ENCODE measurements at regions not wholly inside any gene's neighbourhood (a gene's known extent, or its start where the extent isn't known, plus 50 kb on each side); places are given as distances from the start of the nearest gene placed in this dataset.
"Not testable (repeated sequence)": the region's sequence is repeated elsewhere in the genome, so short reads cannot be mapped to it uniquely, and the experiment has no call there.

DNA sequence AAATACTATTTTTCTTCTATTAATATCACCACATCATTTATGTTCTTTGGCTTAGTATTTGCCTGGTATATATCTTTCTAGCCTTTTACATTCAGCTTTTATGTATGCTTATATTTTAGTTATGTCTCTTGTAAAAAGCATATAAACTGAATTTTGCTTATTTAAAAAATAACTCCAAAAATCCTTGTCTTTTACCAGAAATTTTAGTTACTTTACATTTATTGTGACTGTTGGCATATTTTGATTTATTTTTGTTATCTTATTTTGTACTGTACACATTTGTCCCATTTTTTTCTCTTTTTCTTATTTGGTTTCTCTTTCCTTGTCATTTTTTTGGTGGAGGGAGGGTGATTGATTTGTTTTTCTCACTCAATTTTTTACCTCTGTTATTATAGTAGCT is 169.6 kb downstream of the UACA start:
- Histone ChIP-seq H3K36me3 (ENCODE audit: control insufficient read depth, insufficient read depth, low read length) (no peaks in the 10 kb centered on the region), H3K4me3 (ENCODE audit: low read depth, low read length) (no peak overlapping the region), H3K27me3 (ENCODE audit: control insufficient read depth, insufficient read depth, low read length) (no peaks in the 10 kb centered on the region)
- no peak for DNase-seq (ENCODE audit: low read depth)
- no peak for TF ChIP-seq CTCF (IDR thresholded peaks at IDR 0.05; ENCODE audit: insufficient read depth, low read length, poor library complexity, severe bottlenecking)

GRCh38 chr15:70589728-70590127 is 173.6 kb downstream of the UACA start:
- no peaks in the 10 kb centered on the region for H3K36me3 ChIP-seq (ENCODE audit: control insufficient read depth, insufficient read depth, low read length)
- TF ChIP-seq CTCF (IDR thresholded peaks at IDR 0.05; ENCODE audit: insufficient read depth, low read length, poor library complexity, severe bottlenecking), result no peak
- H3K27me3 ChIP-seq (ENCODE audit: control insufficient read depth, insufficient read depth, low read length), result no peaks in the 10 kb centered on the region
- no peak overlapping the region for H3K4me3 ChIP-seq (ENCODE audit: low read depth, low read length)
- DNase-seq (ENCODE audit: low read depth), result no peak

- Histone ChIP-seq H3K36me3 (ENCODE audit: control insufficient read depth, insufficient read depth, low read length) (no peaks in the 10 kb centered on the region), H3K27me3 (ENCODE audit: control insufficient read depth, insufficient read depth, low read length) (no peaks in the 10 kb centered on the region), H3K4me3 (ENCODE audit: low read depth, low read length) (no peak overlapping the region)
- DNase-seq (ENCODE audit: low read depth), result peak; percentile 73
- no peak for TF ChIP-seq CTCF (IDR thresholded peaks at IDR 0.05; ENCODE audit: insufficient read depth, low read length, poor library complexity, severe bottlenecking)
These were observed 174.1 kb downstream of the UACA start for GRCh38 chr15:70589221-70589620.

DNA sequence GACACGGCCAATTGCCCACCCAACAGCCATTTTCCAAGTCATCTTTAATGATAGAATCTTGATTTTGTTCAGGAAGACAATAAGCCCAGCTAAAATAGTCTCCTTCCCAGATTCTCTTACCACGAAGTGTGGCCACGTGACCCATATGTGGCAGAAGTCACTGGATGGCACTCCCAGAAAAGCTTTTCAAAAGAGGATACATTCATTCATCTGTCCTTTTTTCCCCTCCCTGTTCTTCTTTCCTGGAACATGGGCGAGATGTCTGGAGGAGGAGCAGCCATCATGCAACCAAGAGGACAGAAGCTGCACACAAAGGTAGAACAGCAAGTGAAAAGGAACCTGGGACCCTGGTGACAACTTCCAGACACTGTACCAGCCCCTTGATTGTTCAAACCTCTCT is 174.7 kb downstream of the UACA start:
- Histone ChIP-seq H3K27me3 (ENCODE audit: control insufficient read depth, insufficient read depth, low read length) (no peaks in the 10 kb centered on the region), H3K4me3 (ENCODE audit: low read depth, low read length) (no peak overlapping the region), H3K36me3 (ENCODE audit: control insufficient read depth, insufficient read depth, low read length) (no peaks in the 10 kb centered on the region)
- no peak for TF ChIP-seq CTCF (IDR thresholded peaks at IDR 0.05; ENCODE audit: insufficient read depth, low read length, poor library complexity, severe bottlenecking)
- DNase-seq (ENCODE audit: low read depth), result no peak

GRCh38 chr15:70587896-70588567 is 175.3 kb downstream of the UACA start:
- peaks cover 2% of the 10 kb centered on the region for H3K27me3 ChIP-seq (ENCODE audit: control insufficient read depth, insufficient read depth, low read length)
- H3K4me3 ChIP-seq (ENCODE audit: low read depth, low read length), result no peak overlapping the region
- TF ChIP-seq CTCF (IDR thresholded peaks at IDR 0.05; ENCODE audit: insufficient read depth, low read length, poor library complexity, severe bottlenecking), result no peak
- DNase-seq (ENCODE audit: low read depth), result no peak
- H3K36me3 ChIP-seq (ENCODE audit: control insufficient read depth, insufficient read depth, low read length), result no peaks in the 10 kb centered on the region

DNA sequence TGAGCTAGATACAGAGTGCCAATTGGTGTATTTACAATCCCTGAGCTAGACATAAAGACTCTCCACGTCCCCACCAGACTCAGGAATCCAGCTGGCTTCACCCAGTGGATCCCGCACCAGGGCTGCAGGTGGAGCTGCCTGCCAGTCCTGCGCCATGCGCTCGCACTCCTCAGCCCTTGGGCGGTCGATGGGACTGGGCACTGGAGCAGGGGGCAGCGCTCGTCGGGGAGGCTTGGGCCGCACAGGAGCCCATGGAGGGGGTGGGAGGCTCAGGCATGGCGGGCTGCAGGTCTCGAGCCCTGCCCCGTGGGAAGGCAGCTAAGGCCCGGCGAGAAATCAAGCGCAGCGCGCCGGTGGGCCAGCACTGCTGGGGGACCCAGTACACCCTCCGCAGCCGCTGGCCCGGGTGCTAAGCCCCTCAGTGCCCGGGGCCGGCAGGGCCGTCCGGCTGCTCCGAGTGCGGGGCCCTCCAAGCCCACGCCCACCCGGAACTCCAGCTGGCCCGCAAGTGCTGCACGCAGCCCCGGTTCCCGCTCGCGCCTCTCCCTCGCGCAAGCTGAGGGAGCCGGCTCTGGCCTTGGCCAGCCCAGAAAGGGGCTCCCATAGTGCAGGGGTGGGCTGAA is 176.2 kb downstream of the UACA start:
- DNase-seq (ENCODE audit: low read depth), result not testable (repeated sequence)

More for the DNA sequence above, 176.2 kb downstream of the UACA start:
- H3K4me3 ChIP-seq (ENCODE audit: low read depth, low read length); H3K27me3 ChIP-seq (ENCODE audit: control insufficient read depth, insufficient read depth, low read length); H3K36me3 ChIP-seq (ENCODE audit: control insufficient read depth, insufficient read depth, low read length): not testable (repeated sequence)
